Lower leg skin (tissue), 4 donors: ENCODE measurements at regions not wholly inside any gene's neighbourhood (a gene's known extent, or its start where the extent isn't known, plus 50 kb on each side); places are given as distances from the start of the nearest gene placed in this dataset.

Experiments
- DNase-seq, 2 donors: peaks; one replicate each; pipeline ENCODE4 v3.0.0-alpha.2; 2019; ENCODE audit warnings: low spot score in 2 of 2
- H3K4me3 ChIP-seq: fragments of 200-600 bp; sonication (generic); 2 replicates; pipeline ENCODE4 v1.5.1; 2017; ENCODE audit warnings: mild to moderate bottlenecking, low read depth; ENCODE audit not compliant: poor library complexity, severe bottlenecking
- CTCF ChIP-seq, 3 donors: fragments of 450-650 bp; IDR thresholded peaks; one replicate each; pipeline ENCODE4 v1.5.1; 2016; ENCODE audit warnings: antibody characterized with exemption in 3 of 3, mild to moderate bottlenecking in 3 of 3, moderate library complexity in 2 of 3
- POLR2A ChIP-seq, 2 donors: fragments of 450-650 bp; IDR thresholded peaks; one replicate each; pipeline ENCODE4 v1.6.1; 2016 to 2017; ENCODE audit warnings: antibody characterized with exemption in 2 of 2, mild to moderate bottlenecking in 1 of 2, moderate library complexity in 1 of 2
- WGBS, 2 donors: methylation state at CpG; one replicate each; pipeline ENCODE4 v1.1.5; 2018; 5-methylcytosine and 5-hydroxymethylcytosine counted together
- intact Hi-C: fragments of 100-400 bp; cut with DNase I; formaldehyde crosslinking; loops from one replicate; pipeline ENCODE4 v1.15.0; 2023; ENCODE audit warnings: low total_unique reads

- WGBS, 2 donors, result 42 to 43% methylated on average over 1 of the region's 1 CpG
- intact Hi-C loops, result no loop called here
Observed at GRCh38 chr14:62301080-62301479, 538.9 kb downstream of the SNAPC1 start.

GRCh38 chr14:62301911-62302310 lies 539.7 kb downstream of the SNAPC1 start:
- 53 to 63% methylated on average over 1 of the region's 1 CpG for WGBS, 2 donors
- intact Hi-C loops, result no loop called here
- TF ChIP-seq POLR2A (IDR thresholded peaks at IDR 0.05) (no peak), CTCF (IDR thresholded peaks at IDR 0.05) (no peak)

More at GRCh38 chr14:62301080-62301479, 538.9 kb downstream of the SNAPC1 start:
- DNase-seq, result no peak
- TF ChIP-seq POLR2A (IDR thresholded peaks at IDR 0.05) (no peak), CTCF (IDR thresholded peaks at IDR 0.05) (no peak)
- H3K4me3 ChIP-seq, result no peak overlapping the region

GRCh38 chr14:62303437-62303836 lies 541.2 kb downstream of the SNAPC1 start:
- TF ChIP-seq POLR2A (IDR thresholded peaks at IDR 0.05) (no peak), CTCF (IDR thresholded peaks at IDR 0.05) (no peak)
- DNase-seq, result no peak
- WGBS, 2 donors, result 83 to 87% methylated on average over 4 of the region's 4 CpGs
- H3K4me3 ChIP-seq, result no peak overlapping the region
- intact Hi-C loops, result no loop called here

More at GRCh38 chr14:62301911-62302310, 539.7 kb downstream of the SNAPC1 start:
- no peak for DNase-seq
- no peak overlapping the region for H3K4me3 ChIP-seq

- TF ChIP-seq CTCF (IDR thresholded peaks at IDR 0.05) (no peak), POLR2A (IDR thresholded peaks at IDR 0.05) (no peak)
- H3K4me3 ChIP-seq, result no peak overlapping the region
- intact Hi-C loops, result no loop called here
- no peak for DNase-seq
- 63 to 77% methylated on average over 3 of the region's 3 CpGs for WGBS, 2 donors
Observed at GRCh38 chr14:62304257-62304656, 542.0 kb downstream of the SNAPC1 start.

GRCh38 chr14:62307844-62308243 lies 545.6 kb downstream of the SNAPC1 start:
- intact Hi-C loops, result no loop called here
- 91 to 95% methylated on average over 3 of the region's 3 CpGs for WGBS, 2 donors
- DNase-seq, result no peak
- no peak for TF ChIP-seq POLR2A (IDR thresholded peaks at IDR 0.05)
- no peak for TF ChIP-seq CTCF (IDR thresholded peaks at IDR 0.05)
- no peak overlapping the region for H3K4me3 ChIP-seq

GRCh38 chr14:62308316-62308715 lies 546.1 kb downstream of the SNAPC1 start:
- DNase-seq, result no peak
- TF ChIP-seq POLR2A (IDR thresholded peaks at IDR 0.05) (no peak), CTCF (IDR thresholded peaks at IDR 0.05) (no peak)
- H3K4me3 ChIP-seq, result no peak overlapping the region
- intact Hi-C loops, result no loop called here
- 75 to 80% methylated on average over 3 of the region's 3 CpGs for WGBS, 2 donors
